Neural progenitor cell (in vitro differentiated cells): ENCODE measurements at regions not wholly inside any gene's neighbourhood (a gene's known extent, or its start where the extent isn't known, plus 50 kb on each side); places are given as distances from the start of the nearest gene placed in this dataset.
A peak's percentile ranks its signal among the peaks of the same experiment; 100 is the strongest.

Experiments used
- DNase-seq: peaks from one replicate; pipeline ENCODE4 v3.0.0-alpha.2; 2016; ENCODE audit warnings: low spot score
- H2AFZ ChIP-seq: fragments of 200-600 bp; sonication (generic); replicated peaks from 2 replicates; pipeline ENCODE4 v1.6.1; 2016; ENCODE audit warnings: antibody characterized with exemption
- H3F3A ChIP-seq: fragments of 200-600 bp; sonication (generic); 2 replicates; pipeline ENCODE4 v1.6.1; 2016; ENCODE audit warnings: antibody characterized with exemption, low read depth
- H3K27ac ChIP-seq: fragments of 200-600 bp; sonication (generic); 2 replicates; pipeline ENCODE4 v1.5.1; 2016; ENCODE audit warnings: mild to moderate bottlenecking
- H3K27me3 ChIP-seq: fragments of 200-600 bp; sonication (generic); 2 replicates; pipeline ENCODE4 v1.6.1; 2016; ENCODE audit warnings: mild to moderate bottlenecking, moderate library complexity
- H3K36me3 ChIP-seq: fragments of 200-600 bp; sonication (generic); 2 replicates; pipeline ENCODE4 v1.5.1; 2016
- H3K4me1 ChIP-seq: fragments of 200-600 bp; sonication (generic); 2 replicates; pipeline ENCODE4 v1.6.1; 2016; ENCODE audit warnings: mixed run types
- H3K4me2 ChIP-seq: fragments of 200-600 bp; sonication (generic); 2 replicates; pipeline ENCODE4 v1.6.1; 2016
- H3K4me3 ChIP-seq: fragments of 200-600 bp; sonication (generic); 2 replicates; pipeline ENCODE4 v1.5.1; 2016
- H3K79me2 ChIP-seq: fragments of 200-600 bp; sonication (generic); 2 replicates; pipeline ENCODE4 v1.6.1; 2016; ENCODE audit warnings: low read depth
- H3K9ac ChIP-seq: fragments of 200-600 bp; sonication (generic); 2 replicates; pipeline ENCODE4 v1.6.1; 2016
- H3K9me3 ChIP-seq: fragments of 200-600 bp; sonication (generic); 2 replicates; pipeline ENCODE4 v1.5.1; 2016; ENCODE audit warnings: low read depth
- H4K20me1 ChIP-seq: fragments of 200-600 bp; sonication (generic); 2 replicates; pipeline ENCODE4 v1.6.1; 2016; ENCODE audit warnings: low read depth
- H3K27ac Mint-ChIP-seq: 3 replicates; pipeline ENCODE4 v1.8.0; 2021; ENCODE audit warnings: mixed read lengths
- H3K27me3 Mint-ChIP-seq: 2 replicates; pipeline ENCODE4 v1.8.0; 2022; ENCODE audit warnings: low read depth, mild to moderate bottlenecking, inconsistent platforms, moderate library complexity, mixed read lengths; ENCODE audit not compliant: insufficient read depth
- H3K36me3 Mint-ChIP-seq: 3 replicates; pipeline ENCODE4 v1.8.0; 2021; ENCODE audit warnings: mixed read lengths
- H3K4me1 Mint-ChIP-seq: 3 replicates; pipeline ENCODE4 v1.8.0; 2021; ENCODE audit warnings: mixed read lengths
- H3K4me3 Mint-ChIP-seq: 3 replicates; pipeline ENCODE4 v1.8.0; 2021; ENCODE audit warnings: mild to moderate bottlenecking, moderate library complexity, mixed read lengths
- H3K9me3 Mint-ChIP-seq: 3 replicates; pipeline ENCODE4 v1.8.0; 2020; ENCODE audit warnings: mixed read lengths
- EZH2 ChIP-seq: fragments of 200-600 bp; sonication (generic); IDR thresholded peaks from 2 replicates; pipeline ENCODE4 v1.6.1; 2017; ENCODE audit warnings: antibody characterized with exemption, mild to moderate bottlenecking, moderate library complexity
- EZH2phosphoT487 ChIP-seq: fragments of 200-600 bp; sonication (generic); IDR thresholded peaks from 2 replicates; pipeline ENCODE4 v1.6.1; 2017; ENCODE audit warnings: antibody characterized with exemption
- TF ChIP-seq, protein P1 (sequence below): fragments of 200-600 bp; sonication (generic); IDR thresholded peaks from 2 replicates; pipeline ENCODE4 v1.5.1; 2017; ENCODE audit warnings: antibody characterized with exemption, mild to moderate bottlenecking

DNA sequence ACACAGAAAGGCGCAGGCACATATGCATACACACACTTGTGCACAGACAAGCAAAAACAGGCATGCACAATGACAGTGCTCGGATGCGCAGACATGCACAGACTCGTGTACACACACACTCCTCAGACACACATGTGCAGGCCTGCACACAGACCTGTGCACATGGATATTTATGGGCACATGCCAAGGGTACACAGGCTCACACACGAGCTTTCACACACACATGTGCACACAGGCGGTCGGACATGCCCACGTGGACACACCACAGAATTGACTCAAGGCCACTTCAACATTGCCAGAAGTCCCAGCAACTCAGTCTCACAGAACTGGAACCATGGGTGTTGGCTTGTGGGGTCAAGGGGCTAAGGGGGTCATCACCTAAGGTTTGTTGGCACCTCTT, 206.8 kb downstream of the URI1 start:
- H3K36me3 Mint-ChIP-seq, result no peaks in the 10 kb centered on the region
- peak overlapping the region; percentile 60 for H3K27ac Mint-ChIP-seq

DNA sequence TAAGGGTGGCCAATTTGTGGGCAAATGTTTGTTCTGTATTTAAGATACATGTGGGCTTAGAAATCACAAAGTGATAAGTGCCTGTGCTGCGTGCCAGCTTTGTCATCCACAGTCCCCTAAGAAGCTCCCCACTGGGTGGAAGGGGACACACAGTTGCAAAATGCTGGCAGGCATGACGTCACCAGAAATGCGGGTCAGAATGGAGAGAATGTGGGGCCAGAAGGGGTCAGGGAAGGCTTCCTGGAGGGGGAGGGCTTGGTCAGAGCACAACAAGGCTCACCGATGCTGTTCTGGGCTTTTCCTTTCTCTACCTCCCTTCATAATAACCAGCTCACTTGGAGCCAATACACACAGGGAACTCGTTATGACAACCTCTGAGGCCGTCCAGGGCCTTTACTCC, 207.3 kb downstream of the URI1 start:
- no peak overlapping the region for H3K27ac Mint-ChIP-seq

More for the DNA sequence above, 206.8 kb downstream of the URI1 start:
- H3K9me3 Mint-ChIP-seq, result no peaks in the 10 kb centered on the region
- no peak overlapping the region for H3K27ac ChIP-seq
- H3K9me3 ChIP-seq, result no peaks in the 10 kb centered on the region
- TF ChIP-seq, protein P1, sequence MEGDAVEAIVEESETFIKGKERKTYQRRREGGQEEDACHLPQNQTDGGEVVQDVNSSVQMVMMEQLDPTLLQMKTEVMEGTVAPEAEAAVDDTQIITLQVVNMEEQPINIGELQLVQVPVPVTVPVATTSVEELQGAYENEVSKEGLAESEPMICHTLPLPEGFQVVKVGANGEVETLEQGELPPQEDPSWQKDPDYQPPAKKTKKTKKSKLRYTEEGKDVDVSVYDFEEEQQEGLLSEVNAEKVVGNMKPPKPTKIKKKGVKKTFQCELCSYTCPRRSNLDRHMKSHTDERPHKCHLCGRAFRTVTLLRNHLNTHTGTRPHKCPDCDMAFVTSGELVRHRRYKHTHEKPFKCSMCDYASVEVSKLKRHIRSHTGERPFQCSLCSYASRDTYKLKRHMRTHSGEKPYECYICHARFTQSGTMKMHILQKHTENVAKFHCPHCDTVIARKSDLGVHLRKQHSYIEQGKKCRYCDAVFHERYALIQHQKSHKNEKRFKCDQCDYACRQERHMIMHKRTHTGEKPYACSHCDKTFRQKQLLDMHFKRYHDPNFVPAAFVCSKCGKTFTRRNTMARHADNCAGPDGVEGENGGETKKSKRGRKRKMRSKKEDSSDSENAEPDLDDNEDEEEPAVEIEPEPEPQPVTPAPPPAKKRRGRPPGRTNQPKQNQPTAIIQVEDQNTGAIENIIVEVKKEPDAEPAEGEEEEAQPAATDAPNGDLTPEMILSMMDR, result no peak
- TF ChIP-seq EZH2 (no peak), EZH2phosphoT487 (no peak)
- no peaks in the 10 kb centered on the region for H3K27me3 ChIP-seq
- no peak overlapping the region for H3K4me3 ChIP-seq
- no peaks in the 10 kb centered on the region for H3F3A ChIP-seq
- H3K79me2 ChIP-seq, result no peaks in the 10 kb centered on the region
- no peaks in the 10 kb centered on the region for H4K20me1 ChIP-seq
- H3K27me3 Mint-ChIP-seq, result peaks cover 10% of the 10 kb centered on the region
- no peak overlapping the region for H3K4me2 ChIP-seq
- H3K4me1 Mint-ChIP-seq, result peaks cover 14% of the 10 kb centered on the region
- H3K9ac ChIP-seq, result no peak overlapping the region
- no peaks in the 10 kb centered on the region for H3K36me3 ChIP-seq
- H2AFZ ChIP-seq, result no peak overlapping the region
- H3K4me3 Mint-ChIP-seq, result no peak overlapping the region
- no peak for DNase-seq
- no peaks in the 10 kb centered on the region for H3K4me1 ChIP-seq

DNA sequence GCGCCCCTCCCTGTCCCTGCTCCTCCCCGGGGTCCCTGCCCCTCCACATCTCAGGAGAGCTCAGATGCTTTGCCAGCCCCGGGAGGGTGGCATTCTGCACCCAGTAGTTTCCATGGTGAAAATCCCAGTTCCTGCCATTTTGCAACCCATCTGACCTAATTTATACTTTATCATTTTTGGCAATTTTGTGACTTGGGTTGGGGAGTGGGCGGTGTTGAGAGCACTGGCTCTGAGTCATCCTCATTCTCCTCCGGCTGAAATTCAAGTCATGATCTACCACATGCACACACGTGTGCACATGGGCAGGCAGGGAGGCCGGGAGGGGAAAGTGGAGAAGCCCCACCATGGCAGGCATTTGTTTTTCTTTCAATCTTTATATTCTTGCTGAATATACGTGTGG, 208.6 kb downstream of the URI1 start:
- no peak overlapping the region for H3K4me2 ChIP-seq
- no peaks in the 10 kb centered on the region for H3K9me3 Mint-ChIP-seq
- no peaks in the 10 kb centered on the region for H3K4me1 ChIP-seq
- H3K4me3 ChIP-seq, result no peak overlapping the region
- H4K20me1 ChIP-seq, result no peaks in the 10 kb centered on the region
- H3K4me1 Mint-ChIP-seq, result peaks cover 17% of the 10 kb centered on the region
- H3K36me3 ChIP-seq, result no peaks in the 10 kb centered on the region
- H3K27ac ChIP-seq, result no peak overlapping the region
- no peaks in the 10 kb centered on the region for H3K27me3 ChIP-seq
- no peak overlapping the region for H3K9ac ChIP-seq
- H3K79me2 ChIP-seq, result no peaks in the 10 kb centered on the region
- TF ChIP-seq, protein P1, result no peak
- no peak for TF ChIP-seq EZH2phosphoT487
- TF ChIP-seq EZH2, result no peak
- H2AFZ ChIP-seq, result no peak overlapping the region
- H3F3A ChIP-seq, result no peaks in the 10 kb centered on the region
- peaks cover 8% of the 10 kb centered on the region for H3K27me3 Mint-ChIP-seq
- H3K27ac Mint-ChIP-seq, result peak overlapping the region; percentile 60
- no peaks in the 10 kb centered on the region for H3K36me3 Mint-ChIP-seq
- H3K4me3 Mint-ChIP-seq, result no peak overlapping the region
- no peak for DNase-seq
- H3K9me3 ChIP-seq, result no peaks in the 10 kb centered on the region

More for the DNA sequence above, 207.3 kb downstream of the URI1 start:
- Histone ChIP-seq H3K36me3 (no peaks in the 10 kb centered on the region), H3K9me3 (no peaks in the 10 kb centered on the region), H3K27ac (no peak overlapping the region), H3F3A (no peaks in the 10 kb centered on the region), H3K4me2 (no peak overlapping the region), H3K27me3 (no peaks in the 10 kb centered on the region), H2AFZ (no peak overlapping the region), H3K79me2 (no peaks in the 10 kb centered on the region), H3K4me3 (no peak overlapping the region), H3K4me1 (no peaks in the 10 kb centered on the region), H3K9ac (no peak overlapping the region), H4K20me1 (no peaks in the 10 kb centered on the region)
- peaks cover 8% of the 10 kb centered on the region for H3K27me3 Mint-ChIP-seq
- H3K4me3 Mint-ChIP-seq, result no peak overlapping the region
- no peak for DNase-seq
- H3K36me3 Mint-ChIP-seq, result no peaks in the 10 kb centered on the region
- no peaks in the 10 kb centered on the region for H3K9me3 Mint-ChIP-seq
- H3K4me1 Mint-ChIP-seq, result peaks cover 17% of the 10 kb centered on the region
- TF ChIP-seq, protein P1, result no peak
- TF ChIP-seq EZH2phosphoT487, result no peak
- TF ChIP-seq EZH2, result no peak
